ENCODE measurements at regions not wholly inside any gene's neighbourhood (a gene's known extent, or its start where the extent isn't known, plus 50 kb on each side); places are given as distances from the start of the nearest gene placed in this dataset.
"Not testable (repeated sequence)": the region's sequence is repeated elsewhere in the genome, so short reads cannot be mapped to it uniquely, and the experiment has no call there.

DNA sequence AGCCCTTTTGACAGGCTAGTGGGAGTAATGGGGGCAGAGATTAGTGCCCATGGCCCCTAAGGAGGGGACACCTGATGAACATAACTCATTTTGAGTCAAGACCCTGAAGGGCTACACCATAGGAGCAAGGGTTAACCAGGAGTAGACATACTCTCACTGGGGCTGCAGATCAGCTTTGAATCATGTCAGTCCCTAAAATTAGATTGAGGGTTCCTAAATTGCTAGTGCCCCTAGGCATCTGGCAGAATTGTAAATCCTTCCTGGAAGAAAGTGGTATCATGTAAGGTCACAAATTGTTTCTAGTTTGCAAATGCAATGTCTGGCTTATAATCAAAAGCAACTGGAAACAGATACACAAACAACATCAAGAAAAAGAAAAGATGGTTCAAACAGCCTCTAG lies 52.1 kb upstream of the LRRC37A2 start:
- TF ChIP-seq, protein P1, sequence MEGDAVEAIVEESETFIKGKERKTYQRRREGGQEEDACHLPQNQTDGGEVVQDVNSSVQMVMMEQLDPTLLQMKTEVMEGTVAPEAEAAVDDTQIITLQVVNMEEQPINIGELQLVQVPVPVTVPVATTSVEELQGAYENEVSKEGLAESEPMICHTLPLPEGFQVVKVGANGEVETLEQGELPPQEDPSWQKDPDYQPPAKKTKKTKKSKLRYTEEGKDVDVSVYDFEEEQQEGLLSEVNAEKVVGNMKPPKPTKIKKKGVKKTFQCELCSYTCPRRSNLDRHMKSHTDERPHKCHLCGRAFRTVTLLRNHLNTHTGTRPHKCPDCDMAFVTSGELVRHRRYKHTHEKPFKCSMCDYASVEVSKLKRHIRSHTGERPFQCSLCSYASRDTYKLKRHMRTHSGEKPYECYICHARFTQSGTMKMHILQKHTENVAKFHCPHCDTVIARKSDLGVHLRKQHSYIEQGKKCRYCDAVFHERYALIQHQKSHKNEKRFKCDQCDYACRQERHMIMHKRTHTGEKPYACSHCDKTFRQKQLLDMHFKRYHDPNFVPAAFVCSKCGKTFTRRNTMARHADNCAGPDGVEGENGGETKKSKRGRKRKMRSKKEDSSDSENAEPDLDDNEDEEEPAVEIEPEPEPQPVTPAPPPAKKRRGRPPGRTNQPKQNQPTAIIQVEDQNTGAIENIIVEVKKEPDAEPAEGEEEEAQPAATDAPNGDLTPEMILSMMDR (IDR thresholded peaks at IDR 0.05): not testable (repeated sequence)
- not testable (repeated sequence) for TF ChIP-seq EZH2 (IDR thresholded peaks at IDR 0.05; ENCODE audit: borderline replicate concordance, insufficient read depth, low read depth, low read length, poor library complexity, severe bottlenecking)

Data from B cell (primary cell).